ENCODE measurements at regions not wholly inside any gene's neighbourhood (a gene's known extent, or its start where the extent isn't known, plus 50 kb on each side); places are given as distances from the start of the nearest gene placed in this dataset.
"Not testable (repeated sequence)": the region's sequence is repeated elsewhere in the genome, so short reads cannot be mapped to it uniquely, and the experiment has no call there.

DNA sequence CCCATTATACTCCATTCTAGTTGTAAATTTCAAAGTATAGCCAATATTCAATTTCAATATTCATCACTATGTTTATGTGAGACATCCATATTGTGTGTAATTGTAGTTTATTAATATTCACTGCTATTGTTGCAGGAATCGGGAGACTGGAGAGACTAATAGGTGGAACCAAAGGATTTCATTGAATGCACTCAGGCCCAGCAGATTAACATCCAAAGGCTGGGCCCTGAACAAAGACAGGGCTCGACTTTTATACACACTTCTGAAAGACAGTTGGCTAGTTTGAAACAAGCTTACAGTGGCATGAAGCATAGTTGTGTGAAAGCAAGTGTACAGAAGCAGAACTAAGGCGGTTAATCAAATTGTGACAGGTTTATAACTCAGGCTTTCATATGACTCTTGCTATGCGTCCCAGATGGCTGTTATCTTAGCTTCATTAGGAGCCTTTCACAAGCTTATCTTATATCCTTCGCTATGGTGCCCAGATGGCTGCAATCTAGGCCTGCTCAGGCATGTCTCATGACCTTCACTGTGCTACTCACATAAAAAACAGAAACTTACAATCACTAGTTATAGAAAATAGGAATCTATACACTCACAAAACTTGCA, 1038.8 kb upstream of the EPHA6 start:
- DNase-seq (ENCODE audit: low spot score) = no peak

DNA sequence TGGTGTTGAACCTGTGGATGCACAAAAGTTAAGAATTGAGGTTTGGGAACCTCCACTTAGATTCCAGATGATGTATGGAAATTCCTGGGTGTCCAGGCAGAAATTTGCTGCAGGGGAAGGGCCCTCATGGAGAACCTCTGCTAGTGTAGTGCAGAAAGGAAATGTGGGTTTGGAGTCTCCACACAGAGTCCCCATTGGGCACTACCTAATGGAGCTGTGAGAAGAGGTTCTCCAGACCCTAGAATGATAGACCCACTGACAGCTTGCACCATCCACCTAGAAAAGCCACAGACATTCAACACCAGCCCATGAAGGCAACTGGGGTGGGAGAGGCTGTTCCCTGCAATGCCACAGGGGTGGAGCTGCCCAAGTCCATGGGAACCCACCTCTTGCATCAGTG, 1032.8 kb upstream of the EPHA6 start:
- no peak for DNase-seq (ENCODE audit: low spot score)

DNA sequence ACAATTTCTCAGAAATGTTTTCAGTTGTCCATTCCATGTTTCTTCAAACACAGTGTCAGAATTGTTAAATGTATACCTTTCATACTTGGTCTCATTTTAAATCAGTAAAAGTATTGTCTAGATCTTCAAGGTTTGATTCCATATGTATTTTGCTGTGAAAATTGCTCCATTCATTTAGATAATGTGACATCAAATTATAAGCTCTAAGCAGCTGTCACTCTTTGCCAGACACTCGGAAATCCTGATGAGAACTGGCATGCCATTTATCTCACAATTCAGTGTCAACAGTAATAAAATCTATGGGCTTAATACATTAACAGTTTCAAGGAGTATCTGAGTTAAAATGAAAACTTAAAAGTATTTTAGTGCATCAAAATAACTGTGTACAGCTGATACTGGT, 1025.3 kb upstream of the EPHA6 start:
- DNase-seq (ENCODE audit: low spot score) = no peak

DNA sequence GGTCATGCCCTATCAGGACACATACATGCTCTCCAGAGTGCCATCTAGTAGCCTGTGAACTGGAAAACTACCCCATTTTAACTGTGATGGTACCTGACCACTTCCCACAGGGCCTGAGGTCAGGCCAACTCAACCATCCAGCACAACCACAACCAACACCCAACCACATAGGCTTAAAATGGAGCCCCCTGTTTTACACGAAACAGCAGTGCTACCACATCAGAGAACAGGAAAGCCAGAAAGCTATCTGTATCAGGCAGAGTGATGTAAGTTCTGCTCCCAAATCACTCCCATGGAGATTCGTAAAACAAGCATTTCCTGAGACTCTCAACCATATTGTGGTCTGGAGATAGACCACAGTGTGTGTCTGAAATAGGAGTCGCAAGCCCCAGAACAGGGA, 1017.3 kb upstream of the EPHA6 start:
- DNase-seq (ENCODE audit: low spot score) = no peak

DNA sequence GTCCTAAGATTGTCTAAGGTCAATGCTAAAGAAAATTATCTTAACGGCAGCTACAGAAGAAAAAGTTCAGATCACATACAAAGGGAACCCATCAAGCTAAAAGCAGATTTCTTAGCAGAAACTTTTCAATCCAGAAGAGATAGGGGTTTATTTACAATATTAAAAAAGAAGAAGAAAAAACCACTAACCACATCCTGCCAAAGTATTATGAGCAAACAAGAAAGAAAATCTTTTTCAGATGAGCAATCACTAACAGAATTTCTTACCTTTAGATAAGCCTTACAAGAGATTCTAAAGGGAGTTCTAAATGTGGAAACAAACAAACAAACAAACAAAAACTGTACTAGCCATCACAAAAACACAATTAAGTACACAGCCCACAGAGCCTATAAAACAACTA, 1015.8 kb upstream of the EPHA6 start:
- DNase-seq (ENCODE audit: low spot score) = no peak

DNA sequence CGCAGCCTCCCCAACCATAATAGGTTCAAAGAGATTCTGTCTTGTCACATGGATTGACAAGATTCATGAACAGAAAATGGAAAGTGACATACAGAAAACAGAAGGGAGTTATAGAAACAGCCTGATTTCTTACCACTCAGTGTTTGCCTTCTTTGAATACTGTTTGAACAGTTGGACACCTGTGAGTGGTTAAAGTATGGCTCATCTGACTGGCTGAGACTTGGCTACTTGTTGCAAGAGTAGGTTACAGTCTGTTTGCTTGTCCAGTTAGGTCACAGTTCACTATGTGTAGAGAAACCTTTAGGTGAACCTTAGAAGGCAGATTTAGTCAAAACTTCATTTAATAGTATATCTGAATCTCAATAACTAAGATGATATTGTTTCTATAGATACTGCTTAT, 1003.9 kb upstream of the EPHA6 start:
- no peak for DNase-seq (ENCODE audit: low spot score)

DNA sequence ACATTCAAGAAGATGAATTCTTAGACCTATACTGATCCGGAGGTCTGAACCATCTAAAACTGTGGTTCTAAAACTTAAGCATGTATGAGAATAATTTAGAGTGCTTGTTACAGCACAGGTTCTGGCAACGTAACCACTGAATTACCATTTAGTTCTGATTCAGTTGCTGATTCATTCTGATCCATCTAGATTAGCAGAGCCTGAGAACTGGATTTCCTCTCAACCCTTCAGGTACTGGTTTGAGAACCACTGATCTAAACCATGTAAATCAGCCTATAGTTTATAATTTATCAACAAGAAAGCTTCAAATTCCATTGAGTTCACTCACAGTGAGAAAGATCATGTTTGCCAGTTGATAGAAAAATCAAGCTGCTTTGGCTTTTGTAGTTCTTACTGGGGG, 1001.1 kb upstream of the EPHA6 start:
- no peak for DNase-seq (ENCODE audit: low spot score)

DNA sequence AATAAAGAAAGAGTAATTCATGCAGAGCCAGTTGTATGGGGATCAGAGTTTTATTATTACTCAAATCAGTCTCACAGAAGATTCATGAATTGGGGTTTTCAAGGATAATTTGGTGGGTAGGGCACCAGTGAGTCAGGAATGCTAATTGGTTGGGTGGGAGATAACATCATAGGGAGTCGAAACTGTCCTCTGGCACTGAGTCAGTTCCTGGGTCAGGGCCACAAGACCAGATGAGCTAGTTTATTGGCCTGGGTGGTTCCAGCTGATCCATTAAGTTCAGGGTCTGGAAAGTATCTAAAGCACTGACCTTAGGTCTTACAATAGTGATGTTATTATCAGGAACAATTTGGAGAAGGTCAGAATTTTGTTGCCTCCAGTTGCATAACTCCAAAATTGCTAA, 998.6 kb upstream of the EPHA6 start:
- no peak for DNase-seq (ENCODE audit: low spot score)

DNA sequence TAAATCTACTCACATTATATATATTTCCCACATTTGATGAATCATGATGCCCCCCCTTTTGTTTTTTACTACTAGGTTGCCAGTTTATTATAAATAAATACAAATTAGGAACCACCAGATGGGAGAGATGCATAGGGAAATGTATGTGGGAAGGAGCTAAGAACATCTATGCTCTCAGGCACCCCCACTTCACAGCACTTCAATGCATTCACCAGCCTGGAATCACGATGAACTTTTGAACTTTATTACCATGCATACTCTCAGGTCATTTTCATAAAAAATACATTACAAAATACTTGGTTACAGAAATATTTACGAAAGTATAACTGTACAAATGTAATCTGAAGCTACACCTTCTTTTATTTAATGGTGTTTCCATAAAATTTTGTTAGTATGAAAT, 988.0 kb upstream of the EPHA6 start:
- DNase-seq (ENCODE audit: low spot score) = no peak

DNA sequence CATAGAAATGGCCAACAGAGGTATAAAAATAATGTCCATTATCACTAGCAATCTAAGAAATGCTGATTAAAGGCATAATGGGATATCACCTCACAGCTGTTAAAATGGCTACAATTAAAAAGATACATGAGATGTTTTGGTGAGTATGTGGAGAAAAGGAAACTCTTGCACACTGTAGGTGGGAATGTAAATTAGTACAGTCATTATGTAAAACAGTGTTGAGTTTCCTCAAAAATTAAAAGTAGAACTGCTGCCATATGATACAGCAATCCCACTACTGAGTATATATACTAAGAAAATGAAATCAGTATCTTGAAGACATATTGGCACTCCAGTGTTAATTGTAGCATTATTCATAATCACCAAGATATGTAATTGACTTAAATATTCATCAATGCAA, 982.2 kb upstream of the EPHA6 start:
- DNase-seq (ENCODE audit: low spot score) = no peak

DNA sequence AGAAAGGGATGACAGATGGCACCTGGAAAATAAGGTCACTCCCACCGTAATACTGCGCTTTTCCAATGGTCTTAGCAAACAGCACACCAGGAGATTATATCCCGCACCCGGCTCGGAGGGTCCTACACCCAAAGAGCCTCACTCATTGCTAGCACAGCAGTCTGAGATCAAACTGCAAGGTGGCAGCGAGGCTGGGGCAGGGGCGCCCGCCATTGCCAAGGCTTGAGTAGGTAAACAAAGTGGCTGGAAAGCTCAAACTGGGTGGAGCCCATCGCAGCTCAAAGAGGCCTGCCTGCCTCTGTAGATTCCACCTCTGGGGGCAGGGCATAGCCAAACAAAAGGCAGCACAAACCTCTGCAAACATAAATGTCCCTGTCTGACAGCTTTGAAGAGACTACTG, 953.8 kb upstream of the EPHA6 start:
- not testable (repeated sequence) for DNase-seq (ENCODE audit: low spot score)

DNA sequence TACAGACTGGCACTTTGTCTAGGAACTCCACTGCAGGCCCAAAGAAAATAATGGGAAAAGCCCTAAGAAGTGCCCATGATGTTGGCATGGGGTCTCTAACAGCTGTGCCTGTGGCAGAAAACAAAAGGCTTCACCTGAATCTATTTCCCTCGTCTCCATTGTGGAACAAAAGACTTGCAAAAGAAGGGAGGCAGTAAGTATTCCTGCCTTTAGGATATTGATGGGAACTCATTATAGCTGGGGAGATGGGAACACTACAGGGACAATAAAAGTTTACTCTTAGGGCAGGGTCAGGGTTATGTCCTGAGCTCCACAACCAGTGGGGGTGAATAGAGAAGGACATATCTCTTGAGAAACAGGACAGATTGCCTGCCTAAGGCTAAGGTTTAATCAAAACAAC, 930.6 kb upstream of the EPHA6 start:
- no peak for DNase-seq (ENCODE audit: low spot score)

DNA sequence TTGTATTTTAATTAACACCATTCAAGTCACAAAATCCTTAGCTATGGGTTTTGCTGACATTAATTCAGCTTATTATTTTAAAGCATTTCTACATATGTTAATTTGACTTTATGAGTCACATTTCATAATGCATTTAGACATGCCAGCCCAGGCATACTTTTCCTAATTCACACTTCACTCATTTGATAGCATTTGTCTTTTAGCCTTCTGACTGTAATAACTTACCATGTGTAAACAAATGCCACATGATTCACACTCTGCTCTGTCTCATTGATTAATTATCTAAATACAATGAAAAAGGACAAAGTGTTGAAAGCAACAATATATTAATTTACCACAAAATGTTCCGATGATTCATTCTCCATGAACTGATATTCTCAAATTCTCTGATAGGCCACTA, 927.8 kb upstream of the EPHA6 start:
- no peak for DNase-seq (ENCODE audit: low spot score)

DNA sequence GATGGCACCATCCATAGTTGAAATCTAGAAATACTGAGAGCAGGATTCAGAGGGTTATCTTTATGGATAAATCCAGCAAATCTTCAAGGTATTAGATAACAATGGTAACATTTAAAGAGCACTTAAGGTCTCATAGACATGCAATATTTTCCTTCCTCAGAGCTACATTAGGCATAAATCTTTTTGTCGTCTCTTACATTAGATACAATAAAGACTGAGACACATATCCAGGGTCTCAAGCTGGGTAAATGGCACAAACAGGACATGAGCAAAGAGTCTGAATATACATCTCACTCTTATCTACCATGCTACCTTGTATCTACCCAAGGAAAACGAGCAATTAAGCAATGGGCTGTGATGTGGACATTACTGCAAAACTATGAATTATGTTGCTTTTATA, 927.3 kb upstream of the EPHA6 start:
- DNase-seq (ENCODE audit: low spot score) = no peak

DNA sequence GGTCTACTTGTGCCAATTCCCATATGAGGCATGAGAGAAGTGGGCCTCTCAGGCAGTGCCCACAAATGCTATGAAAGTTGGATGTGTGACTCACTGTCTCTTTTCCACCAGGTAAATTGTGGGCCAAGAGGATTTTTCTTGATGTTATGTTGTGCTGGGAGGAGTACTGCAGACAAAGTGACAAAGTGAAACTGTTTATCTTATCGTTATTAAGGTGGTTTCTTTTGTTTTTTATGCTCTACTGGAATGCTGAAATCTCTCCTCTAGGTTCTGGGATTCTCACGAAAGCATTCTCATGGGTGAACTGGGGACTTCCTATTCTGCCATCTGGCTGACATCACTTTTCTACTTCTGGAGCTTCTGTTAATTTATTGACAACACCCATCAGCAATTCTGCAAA, 919.6 kb upstream of the EPHA6 start:
- DNase-seq (ENCODE audit: low spot score) = no peak

DNA sequence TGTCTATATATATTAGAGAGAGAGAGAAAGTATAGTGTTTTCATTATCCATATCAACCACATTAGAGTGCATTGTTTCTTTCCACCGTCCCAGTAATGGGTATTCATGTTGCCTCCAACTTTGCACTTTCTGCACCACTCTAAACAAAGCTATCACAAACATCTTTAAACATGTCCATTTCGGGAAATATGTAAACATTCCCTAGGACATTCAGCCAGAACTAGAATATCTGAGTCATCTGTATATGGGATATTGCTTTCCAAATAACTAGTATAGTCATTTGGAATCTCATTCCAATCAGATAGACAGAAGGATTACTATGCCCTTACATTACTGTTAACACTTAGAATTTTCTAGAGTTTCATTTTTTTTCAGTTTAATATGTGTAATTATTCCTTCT, 914.9 kb upstream of the EPHA6 start:
- DNase-seq (ENCODE audit: low spot score) = no peak

DNA sequence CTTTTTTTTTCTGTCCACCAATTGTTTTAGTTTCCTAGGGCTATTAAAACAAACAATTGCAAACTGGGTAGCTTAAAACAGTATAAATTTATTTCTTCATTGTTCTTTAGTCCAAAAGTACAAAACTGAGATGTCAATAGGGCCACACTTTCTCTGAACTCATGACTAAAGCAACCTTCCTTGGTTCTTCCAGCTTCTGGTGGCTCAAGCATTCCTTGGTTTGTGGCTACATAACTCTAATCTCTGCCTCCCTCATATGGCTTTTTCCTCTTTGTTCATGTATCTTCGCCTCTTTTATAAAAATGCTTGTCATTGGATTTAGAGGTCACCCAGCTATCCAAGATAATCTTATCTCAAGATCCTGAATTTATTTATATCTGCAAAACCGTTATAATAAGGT, 914.5 kb upstream of the EPHA6 start:
- DNase-seq (ENCODE audit: low spot score) = no peak

DNA sequence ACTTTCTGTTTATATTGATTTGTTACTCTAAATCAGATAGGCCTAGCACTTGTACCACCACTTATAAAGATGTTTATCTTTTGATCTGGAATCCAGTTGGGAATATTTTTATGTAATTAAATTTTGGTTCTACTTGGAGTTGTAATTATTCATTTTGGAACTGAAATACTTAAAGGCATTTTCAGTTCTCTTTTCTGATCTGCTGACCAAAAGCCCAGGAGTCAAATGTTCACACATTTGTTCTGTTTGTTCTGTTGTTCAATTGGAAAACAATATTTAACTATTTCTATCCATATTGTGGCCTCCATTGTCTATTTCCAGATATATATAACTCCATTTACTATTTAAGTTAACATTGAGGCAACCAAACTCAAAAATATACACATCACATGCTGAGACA, 912.4 kb upstream of the EPHA6 start:
- no peak for DNase-seq (ENCODE audit: low spot score)

DNA sequence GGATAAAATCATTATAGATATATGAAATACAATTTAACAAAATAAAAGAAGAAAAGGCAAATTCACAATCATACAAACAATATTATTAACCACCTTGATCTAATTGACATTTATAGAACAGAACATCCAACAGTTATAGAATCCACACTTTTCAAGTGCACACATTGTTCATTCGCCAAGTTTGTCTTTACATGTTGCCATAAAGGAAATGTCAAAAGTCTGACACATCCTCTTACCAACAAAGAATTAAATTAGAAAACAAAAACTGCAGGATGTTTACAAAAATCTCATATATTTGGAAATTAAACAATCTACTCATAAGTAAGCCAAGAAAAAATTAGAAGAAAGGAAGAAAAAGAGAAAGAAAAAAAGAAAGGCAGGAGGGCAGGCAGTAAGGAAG, 909.2 kb upstream of the EPHA6 start:
- DNase-seq (ENCODE audit: low spot score) = no peak

DNA sequence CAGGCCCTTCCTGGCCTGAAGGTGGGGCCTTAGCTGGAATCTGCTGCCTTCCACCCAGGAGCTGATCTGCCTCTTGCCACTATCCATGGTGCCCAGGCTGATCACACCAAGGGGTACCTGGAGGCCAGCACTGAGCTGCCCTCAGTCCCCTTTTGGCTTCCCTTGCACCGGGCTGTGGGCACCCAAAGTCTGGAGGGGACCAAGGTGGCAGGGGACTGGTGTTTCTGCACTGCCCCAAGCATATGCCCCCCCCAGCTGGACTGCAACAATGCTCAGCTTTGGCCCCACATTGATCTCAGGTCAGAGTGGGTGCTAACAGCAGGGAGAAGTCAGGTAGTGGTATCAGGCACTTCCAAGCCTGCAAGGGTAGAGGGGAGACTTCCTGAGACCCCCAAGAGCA, 902.6 kb upstream of the EPHA6 start:
- DNase-seq (ENCODE audit: low spot score) = no peak

DNA sequence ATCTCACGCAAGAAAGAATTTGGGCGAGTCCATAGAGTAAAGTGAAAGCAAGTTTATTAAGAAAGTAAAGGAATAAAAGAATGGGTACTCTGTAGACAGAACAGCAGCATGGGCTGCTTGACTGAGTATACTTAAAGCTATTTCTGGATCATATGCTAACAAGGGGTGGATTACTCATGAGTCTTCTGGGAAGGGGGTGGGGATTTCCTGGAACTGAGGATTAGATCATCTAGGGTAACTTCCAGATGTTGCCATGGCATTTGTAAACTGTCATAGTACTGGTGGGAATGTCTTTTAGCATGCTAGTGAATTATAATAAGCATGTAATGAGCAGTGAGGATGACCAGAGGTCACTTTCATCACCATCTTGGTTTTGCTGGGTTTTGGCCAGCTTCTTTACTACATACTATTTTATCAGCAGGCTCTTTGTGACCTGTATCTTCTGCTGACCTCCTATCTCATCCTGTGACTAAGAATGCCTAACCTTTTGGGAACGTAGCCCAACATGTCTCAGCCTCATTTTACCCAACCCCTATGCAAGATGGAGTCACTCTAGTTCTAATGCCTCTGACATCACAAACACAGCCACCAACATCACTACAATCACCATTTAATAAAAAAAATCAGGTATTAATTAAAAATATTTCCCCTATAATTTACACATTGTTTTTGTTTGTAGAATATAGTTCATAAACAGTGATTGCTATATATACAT, 890.7 kb upstream of the EPHA6 start:
- no peak for DNase-seq (ENCODE audit: low spot score)

DNA sequence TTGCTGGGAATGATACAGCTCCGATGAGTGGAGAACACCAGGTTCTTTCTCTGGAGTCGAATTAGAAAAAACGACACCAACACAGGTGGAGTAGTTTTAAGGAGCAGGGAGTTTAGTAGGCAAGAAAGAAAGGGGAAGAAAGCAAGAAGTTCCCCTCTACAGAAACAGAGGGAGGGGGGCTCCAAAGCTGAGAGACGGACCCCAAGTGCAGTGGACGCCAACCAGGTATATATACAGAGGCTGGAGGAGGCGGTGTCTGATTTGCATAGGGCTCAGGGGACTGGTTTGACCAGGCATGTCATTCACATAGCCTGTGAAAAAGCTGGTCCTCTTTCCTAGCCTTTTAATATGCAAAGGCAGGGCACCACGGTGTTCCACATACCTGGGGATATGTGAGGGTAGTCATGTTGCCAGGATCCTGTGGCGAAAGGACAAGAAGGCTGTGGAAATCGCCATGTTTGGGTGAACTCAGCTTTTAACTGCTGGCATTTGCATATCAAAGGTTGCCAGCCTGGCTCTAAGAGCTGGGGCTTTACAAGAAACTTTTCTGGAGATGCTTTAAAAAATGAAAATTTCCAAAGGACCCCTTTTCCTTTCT, 887.4 kb upstream of the EPHA6 start:
- DNase-seq (ENCODE audit: low spot score) = no peak

DNA sequence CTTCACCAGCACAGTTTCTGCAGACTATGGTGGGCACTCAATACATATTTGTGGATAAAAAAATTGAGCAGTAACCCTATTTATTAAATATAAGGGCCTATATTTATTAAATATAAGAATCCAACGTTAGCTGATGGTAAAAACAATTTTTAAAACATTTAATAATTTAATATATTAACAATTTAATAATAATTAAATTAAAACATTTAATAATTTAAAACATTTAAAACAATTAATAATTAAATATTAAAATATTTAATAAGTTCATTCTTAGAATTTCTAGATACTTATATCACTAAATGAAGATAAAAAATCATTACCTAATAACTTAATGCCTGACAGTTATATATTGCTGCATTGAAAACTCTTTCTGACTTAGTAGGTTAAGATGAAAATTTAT, 880.2 kb upstream of the EPHA6 start:
- no peak for DNase-seq (ENCODE audit: low spot score)

DNA sequence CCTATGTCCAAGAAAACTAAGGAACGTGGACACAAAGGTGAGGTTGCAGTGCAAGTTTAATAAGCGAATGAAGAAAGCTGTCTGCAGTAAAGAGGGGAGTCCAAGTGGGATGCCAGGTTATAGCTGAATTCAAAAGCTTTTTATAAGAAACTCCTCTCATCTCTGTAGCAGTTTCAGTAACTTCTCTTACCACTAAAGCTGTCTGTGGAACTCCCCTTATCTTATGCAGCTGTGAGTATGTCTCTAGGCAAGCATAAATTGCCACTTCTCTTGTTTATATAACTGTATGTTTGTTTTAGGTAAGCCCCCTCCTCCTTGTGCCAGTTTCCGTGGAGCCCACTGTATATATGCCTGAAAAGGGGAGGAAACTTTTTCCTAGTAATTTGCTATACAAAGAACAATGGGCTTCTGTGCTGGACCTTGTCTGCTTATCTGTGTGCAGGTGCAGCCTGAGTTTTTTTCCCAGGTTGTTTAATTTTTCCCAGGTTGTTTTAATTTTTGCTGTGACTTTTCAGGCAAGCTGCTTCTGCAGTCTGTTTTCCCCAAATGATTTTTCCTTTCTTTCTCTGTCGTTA, 875.1 kb upstream of the EPHA6 start:
- no peak for DNase-seq (ENCODE audit: low spot score)
